ENCODE measurements at regions not wholly inside any gene's neighbourhood (a gene's known extent, or its start where the extent isn't known, plus 50 kb on each side); places are given as distances from the start of the nearest gene placed in this dataset.

GRCh38 chr2:139354518-139354917 lies 574.3 kb upstream of the NXPH2 start:
- Histone ChIP-seq H3K4me3 (ENCODE audit: control insufficient read depth in 2 of 3, extremely low read depth in 1 of 3, insufficient read depth in 2 of 3, low read depth in 1 of 3, low read length in 3 of 3) (no peak overlapping the region), H2AFZ (ENCODE audit: control insufficient read depth, low read length) (no peak overlapping the region), H3K79me2 (ENCODE audit: control insufficient read depth, insufficient read depth, low read length) (no peaks in the 10 kb centered on the region), H3K4me1 (ENCODE audit: control insufficient read depth, extremely low read depth, insufficient read depth, low read length) (no peaks in the 10 kb centered on the region), H4K20me1 (ENCODE audit: control insufficient read depth, extremely low read depth, insufficient read depth, low read length) (no peaks in the 10 kb centered on the region), H3K4me2 (ENCODE audit: control insufficient read depth, extremely low read depth, insufficient read depth, low read depth, low read length) (no peak overlapping the region), H3K9me1 (ENCODE audit: control insufficient read depth, extremely low read depth, insufficient read depth, low read length) (no peaks in the 10 kb centered on the region), H3K36me3 (ENCODE audit: control insufficient read depth in 2 of 2, extremely low read depth in 1 of 2, insufficient read depth in 2 of 2, low read length in 2 of 2) (no peaks in the 10 kb centered on the region), H3K27ac (ENCODE audit: control insufficient read depth, insufficient read depth, low read length) (no peak overlapping the region), H3K9me3 (ENCODE audit: control insufficient read depth, low read depth, low read length) (peaks cover 2% of the 10 kb centered on the region), H3K9ac (ENCODE audit: control insufficient read depth, extremely low read depth, insufficient read depth, low read length) (no peak overlapping the region), H3K27me3 (ENCODE audit: control insufficient read depth, extremely low read depth, insufficient read depth, low read length) (no peaks in the 10 kb centered on the region)
- no peak for DNase-seq (ENCODE audit: low read depth, low spot score)
- no peak for FAIRE-seq
- dilution Hi-C loops (cut with MboI; ENCODE audit: extremely low pct_ligation_motif_present, low sequenced_read_pairs): no loop called here
- TF ChIP-seq, protein P1, sequence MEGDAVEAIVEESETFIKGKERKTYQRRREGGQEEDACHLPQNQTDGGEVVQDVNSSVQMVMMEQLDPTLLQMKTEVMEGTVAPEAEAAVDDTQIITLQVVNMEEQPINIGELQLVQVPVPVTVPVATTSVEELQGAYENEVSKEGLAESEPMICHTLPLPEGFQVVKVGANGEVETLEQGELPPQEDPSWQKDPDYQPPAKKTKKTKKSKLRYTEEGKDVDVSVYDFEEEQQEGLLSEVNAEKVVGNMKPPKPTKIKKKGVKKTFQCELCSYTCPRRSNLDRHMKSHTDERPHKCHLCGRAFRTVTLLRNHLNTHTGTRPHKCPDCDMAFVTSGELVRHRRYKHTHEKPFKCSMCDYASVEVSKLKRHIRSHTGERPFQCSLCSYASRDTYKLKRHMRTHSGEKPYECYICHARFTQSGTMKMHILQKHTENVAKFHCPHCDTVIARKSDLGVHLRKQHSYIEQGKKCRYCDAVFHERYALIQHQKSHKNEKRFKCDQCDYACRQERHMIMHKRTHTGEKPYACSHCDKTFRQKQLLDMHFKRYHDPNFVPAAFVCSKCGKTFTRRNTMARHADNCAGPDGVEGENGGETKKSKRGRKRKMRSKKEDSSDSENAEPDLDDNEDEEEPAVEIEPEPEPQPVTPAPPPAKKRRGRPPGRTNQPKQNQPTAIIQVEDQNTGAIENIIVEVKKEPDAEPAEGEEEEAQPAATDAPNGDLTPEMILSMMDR (optimal IDR thresholded peaks at IDR 0.05 in 1 of 3, IDR thresholded peaks at IDR 0.05 in 1 of 3, conservative IDR thresholded peaks at IDR 0.05 in 1 of 3; ENCODE audit: extremely low read depth in 1 of 3, insufficient read depth in 2 of 3, low read length in 3 of 3): no peak
- TF ChIP-seq EZH2 (IDR thresholded peaks at IDR 0.05; ENCODE audit: low read length): no peak

- Histone ChIP-seq H3K4me2 (ENCODE audit: control insufficient read depth, extremely low read depth, insufficient read depth, low read depth, low read length) (no peak overlapping the region), H3K9me1 (ENCODE audit: control insufficient read depth, extremely low read depth, insufficient read depth, low read length) (no peaks in the 10 kb centered on the region), H3K79me2 (ENCODE audit: control insufficient read depth, insufficient read depth, low read length) (no peaks in the 10 kb centered on the region), H3K4me3 (ENCODE audit: control insufficient read depth in 2 of 3, extremely low read depth in 1 of 3, insufficient read depth in 2 of 3, low read depth in 1 of 3, low read length in 3 of 3) (no peak overlapping the region), H3K4me1 (ENCODE audit: control insufficient read depth, extremely low read depth, insufficient read depth, low read length) (no peaks in the 10 kb centered on the region), H3K9ac (ENCODE audit: control insufficient read depth, extremely low read depth, insufficient read depth, low read length) (no peak overlapping the region), H3K9me3 (ENCODE audit: control insufficient read depth, low read depth, low read length) (peaks cover 2% of the 10 kb centered on the region), H3K36me3 (ENCODE audit: control insufficient read depth in 2 of 2, extremely low read depth in 1 of 2, insufficient read depth in 2 of 2, low read length in 2 of 2) (no peaks in the 10 kb centered on the region), H3K27me3 (ENCODE audit: control insufficient read depth, extremely low read depth, insufficient read depth, low read length) (no peaks in the 10 kb centered on the region), H3K27ac (ENCODE audit: control insufficient read depth, insufficient read depth, low read length) (no peak overlapping the region), H4K20me1 (ENCODE audit: control insufficient read depth, extremely low read depth, insufficient read depth, low read length) (no peaks in the 10 kb centered on the region), H2AFZ (ENCODE audit: control insufficient read depth, low read length) (no peak overlapping the region)
- FAIRE-seq (no peak), DNase-seq (ENCODE audit: low read depth, low spot score) (no peak)
- TF ChIP-seq, protein P1 (optimal IDR thresholded peaks at IDR 0.05 in 1 of 3, IDR thresholded peaks at IDR 0.05 in 1 of 3, conservative IDR thresholded peaks at IDR 0.05 in 1 of 3; ENCODE audit: extremely low read depth in 1 of 3, insufficient read depth in 2 of 3, low read length in 3 of 3): no peak
- no peak for TF ChIP-seq EZH2 (IDR thresholded peaks at IDR 0.05; ENCODE audit: low read length)
- dilution Hi-C loops (cut with MboI; ENCODE audit: extremely low pct_ligation_motif_present, low sequenced_read_pairs): no loop called here
Measured at GRCh38 chr2:139353874-139354273, 573.7 kb upstream of the NXPH2 start.
